ENCODE measurements at regions not wholly inside any gene's neighbourhood (a gene's known extent, or its start where the extent isn't known, plus 50 kb on each side); places are given as distances from the start of the nearest gene placed in this dataset.

- TF ChIP-seq LEF1 (IDR thresholded peaks at IDR 0.05; ENCODE audit: borderline replicate concordance) (no peak), L3MBTL2 (conservative IDR thresholded peaks at IDR 0.05) (no peak), FOXA1 (IDR thresholded peaks at IDR 0.05) (no peak), FOXK2 (IDR thresholded peaks at IDR 0.05) (no peak), ZNF384 (IDR thresholded peaks at IDR 0.05) (no peak), BHLHE40 (IDR thresholded peaks at IDR 0.05; ENCODE audit: borderline replicate concordance) (no peak), SP1 (IDR thresholded peaks at IDR 0.05) (no peak), NFRKB (IDR thresholded peaks at IDR 0.05) (no peak), ELF4 (IDR thresholded peaks at IDR 0.05) (no peak), CTBP1 (IDR thresholded peaks at IDR 0.05; ENCODE audit: borderline replicate concordance) (no peak), HDGF (IDR thresholded peaks at IDR 0.05; ENCODE audit: borderline replicate concordance) (no peak), ARNT (IDR thresholded peaks at IDR 0.05) (no peak), PKNOX1 (IDR thresholded peaks at IDR 0.05) (no peak), FOXM1 (IDR thresholded peaks at IDR 0.05; ENCODE audit: borderline replicate concordance) (no peak), SUZ12 (IDR thresholded peaks at IDR 0.05) (no peak), TARDBP (IDR thresholded peaks at IDR 0.05) (no peak)
- CTCF ChIA-PET, result no interaction called here
Measured at GRCh38 chr3:194906229-194906629, 220.5 kb downstream of the FAM43A start.

GRCh38 chr3:194906970-194907629 is 221.4 kb downstream of the FAM43A start:
- TF ChIP-seq FOXK2 (IDR thresholded peaks at IDR 0.05) (no peak), SP1 (IDR thresholded peaks at IDR 0.05) (no peak), ARNT (IDR thresholded peaks at IDR 0.05) (no peak), BHLHE40 (IDR thresholded peaks at IDR 0.05; ENCODE audit: borderline replicate concordance) (no peak), FOXA1 (IDR thresholded peaks at IDR 0.05) (no peak), ZNF384 (IDR thresholded peaks at IDR 0.05) (no peak), HDGF (IDR thresholded peaks at IDR 0.05; ENCODE audit: borderline replicate concordance) (no peak), PKNOX1 (IDR thresholded peaks at IDR 0.05) (no peak), SUZ12 (IDR thresholded peaks at IDR 0.05) (no peak), FOXM1 (IDR thresholded peaks at IDR 0.05; ENCODE audit: borderline replicate concordance) (no peak)
- no peak for DNase-seq (ENCODE audit: extremely low spot score)
- ChIA-PET POLR2A (no interaction called here), CTCF (no interaction called here)

More at GRCh38 chr3:194906229-194906629, 220.5 kb downstream of the FAM43A start:
- POLR2A ChIA-PET, result no interaction called here
- no peak for DNase-seq (ENCODE audit: extremely low spot score)

- ChIA-PET CTCF (interaction anchor here (0.6 kb wide), 1 partner anchor 711 kb away, joined by 4 read pairs; no protein-coding TSS in a partner anchor), POLR2A (no interaction called here)
- TF ChIP-seq FOXA1 (IDR thresholded peaks at IDR 0.05) (no peak), TARDBP (IDR thresholded peaks at IDR 0.05) (no peak), FOXK2 (IDR thresholded peaks at IDR 0.05) (no peak), HDGF (IDR thresholded peaks at IDR 0.05; ENCODE audit: borderline replicate concordance) (no peak), LEF1 (IDR thresholded peaks at IDR 0.05; ENCODE audit: borderline replicate concordance) (no peak), ARNT (IDR thresholded peaks at IDR 0.05) (no peak), BHLHE40 (IDR thresholded peaks at IDR 0.05; ENCODE audit: borderline replicate concordance) (no peak), ELF4 (IDR thresholded peaks at IDR 0.05) (no peak), ZNF384 (IDR thresholded peaks at IDR 0.05) (no peak), NFRKB (IDR thresholded peaks at IDR 0.05) (no peak), SP1 (IDR thresholded peaks at IDR 0.05) (no peak), CTBP1 (IDR thresholded peaks at IDR 0.05; ENCODE audit: borderline replicate concordance) (no peak), PKNOX1 (IDR thresholded peaks at IDR 0.05) (no peak)
- DNase-seq (ENCODE audit: extremely low spot score), result no peak
Measured at GRCh38 chr3:194907811-194908210, 222.1 kb downstream of the FAM43A start.

- TF ChIP-seq FOXA1 (IDR thresholded peaks at IDR 0.05) (no peak), NFRKB (IDR thresholded peaks at IDR 0.05) (no peak), FOXM1 (IDR thresholded peaks at IDR 0.05; ENCODE audit: borderline replicate concordance) (no peak), PKNOX1 (IDR thresholded peaks at IDR 0.05) (no peak), L3MBTL2 (conservative IDR thresholded peaks at IDR 0.05) (no peak), CTBP1 (IDR thresholded peaks at IDR 0.05; ENCODE audit: borderline replicate concordance) (no peak), SP1 (IDR thresholded peaks at IDR 0.05) (no peak), HDGF (IDR thresholded peaks at IDR 0.05; ENCODE audit: borderline replicate concordance) (no peak), SUZ12 (IDR thresholded peaks at IDR 0.05) (no peak), ARNT (IDR thresholded peaks at IDR 0.05) (no peak), BHLHE40 (IDR thresholded peaks at IDR 0.05; ENCODE audit: borderline replicate concordance) (no peak), ZNF384 (IDR thresholded peaks at IDR 0.05) (no peak), LEF1 (IDR thresholded peaks at IDR 0.05; ENCODE audit: borderline replicate concordance) (no peak), FOXK2 (IDR thresholded peaks at IDR 0.05) (no peak)
- no peak for DNase-seq (ENCODE audit: extremely low spot score)
- ChIA-PET POLR2A (no interaction called here), CTCF (no interaction called here)
Measured at GRCh38 chr3:194908496-194908895, 222.8 kb downstream of the FAM43A start.

- ChIA-PET CTCF (no interaction called here), POLR2A (no interaction called here)
- TF ChIP-seq L3MBTL2 (conservative IDR thresholded peaks at IDR 0.05) (no peak), SUZ12 (IDR thresholded peaks at IDR 0.05) (no peak), PKNOX1 (IDR thresholded peaks at IDR 0.05) (no peak), HDGF (IDR thresholded peaks at IDR 0.05; ENCODE audit: borderline replicate concordance) (no peak), FOXK2 (IDR thresholded peaks at IDR 0.05) (no peak), LEF1 (IDR thresholded peaks at IDR 0.05; ENCODE audit: borderline replicate concordance) (no peak), TARDBP (IDR thresholded peaks at IDR 0.05) (no peak), CTBP1 (IDR thresholded peaks at IDR 0.05; ENCODE audit: borderline replicate concordance) (no peak), BHLHE40 (IDR thresholded peaks at IDR 0.05; ENCODE audit: borderline replicate concordance) (no peak), ELF4 (IDR thresholded peaks at IDR 0.05) (no peak), NFRKB (IDR thresholded peaks at IDR 0.05) (no peak)
- DNase-seq (ENCODE audit: extremely low spot score), result no peak
Measured at GRCh38 chr3:194908972-194909371, 223.3 kb downstream of the FAM43A start.
